ENCODE measurements at regions not wholly inside any gene's neighbourhood (a gene's known extent, or its start where the extent isn't known, plus 50 kb on each side); places are given as distances from the start of the nearest gene placed in this dataset.

DNA sequence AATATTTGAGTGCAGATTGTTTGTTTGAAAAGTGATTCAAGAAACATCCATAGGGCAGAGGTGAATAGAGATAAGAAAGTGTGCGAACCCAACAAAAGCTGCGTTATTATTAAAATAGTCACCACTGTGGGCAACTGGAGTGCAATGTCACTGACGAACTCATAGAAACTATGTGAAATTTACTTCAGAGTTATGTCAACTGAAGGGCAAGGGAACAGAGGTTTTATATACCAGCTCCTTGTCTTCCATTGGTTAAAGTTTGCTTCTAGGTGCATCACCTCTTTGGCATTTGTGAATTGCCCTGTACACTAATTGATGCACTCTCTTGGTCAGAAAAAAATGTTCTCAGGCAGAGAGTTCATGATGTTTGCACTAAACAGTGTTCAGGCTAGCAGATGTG lies 110.5 kb upstream of the NYAP2 start:
- Histone ChIP-seq H3K9me3 (ENCODE audit: low read length) (no peaks in the 10 kb centered on the region), H4K20me1 (ENCODE audit: insufficient read depth, low read length) (no peaks in the 10 kb centered on the region), H3K4me1 (ENCODE audit: insufficient read depth, low read length, severe bottlenecking) (no peaks in the 10 kb centered on the region), H3K4me2 (ENCODE audit: low read length) (no peak overlapping the region), H3K36me3 (ENCODE audit: insufficient read depth, low read length) (no peaks in the 10 kb centered on the region), H3K4me3 (ENCODE audit: low read depth, low read length, poor library complexity, severe bottlenecking) (no peak overlapping the region), H3K9ac (ENCODE audit: low read length) (no peak overlapping the region), H3K27me3 (ENCODE audit: insufficient read depth, low read length) (no peaks in the 10 kb centered on the region), H3F3A (ENCODE audit: insufficient read depth, low read length) (no peaks in the 10 kb centered on the region), H3K79me2 (ENCODE audit: insufficient read depth, low read length) (no peaks in the 10 kb centered on the region), H3K9me2 (ENCODE audit: low read depth, low read length) (no peaks in the 10 kb centered on the region), H2AFZ (ENCODE audit: low read length) (no peak overlapping the region), H3K27ac (ENCODE audit: low read depth, low read length, poor library complexity, severe bottlenecking) (no peak overlapping the region)
- TF ChIP-seq, protein P1, sequence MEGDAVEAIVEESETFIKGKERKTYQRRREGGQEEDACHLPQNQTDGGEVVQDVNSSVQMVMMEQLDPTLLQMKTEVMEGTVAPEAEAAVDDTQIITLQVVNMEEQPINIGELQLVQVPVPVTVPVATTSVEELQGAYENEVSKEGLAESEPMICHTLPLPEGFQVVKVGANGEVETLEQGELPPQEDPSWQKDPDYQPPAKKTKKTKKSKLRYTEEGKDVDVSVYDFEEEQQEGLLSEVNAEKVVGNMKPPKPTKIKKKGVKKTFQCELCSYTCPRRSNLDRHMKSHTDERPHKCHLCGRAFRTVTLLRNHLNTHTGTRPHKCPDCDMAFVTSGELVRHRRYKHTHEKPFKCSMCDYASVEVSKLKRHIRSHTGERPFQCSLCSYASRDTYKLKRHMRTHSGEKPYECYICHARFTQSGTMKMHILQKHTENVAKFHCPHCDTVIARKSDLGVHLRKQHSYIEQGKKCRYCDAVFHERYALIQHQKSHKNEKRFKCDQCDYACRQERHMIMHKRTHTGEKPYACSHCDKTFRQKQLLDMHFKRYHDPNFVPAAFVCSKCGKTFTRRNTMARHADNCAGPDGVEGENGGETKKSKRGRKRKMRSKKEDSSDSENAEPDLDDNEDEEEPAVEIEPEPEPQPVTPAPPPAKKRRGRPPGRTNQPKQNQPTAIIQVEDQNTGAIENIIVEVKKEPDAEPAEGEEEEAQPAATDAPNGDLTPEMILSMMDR (IDR thresholded peaks at IDR 0.05; ENCODE audit: low read length), result no peak
- TF ChIP-seq EZH2 (IDR thresholded peaks at IDR 0.05; ENCODE audit: borderline replicate concordance, low read length), result no peak

DNA sequence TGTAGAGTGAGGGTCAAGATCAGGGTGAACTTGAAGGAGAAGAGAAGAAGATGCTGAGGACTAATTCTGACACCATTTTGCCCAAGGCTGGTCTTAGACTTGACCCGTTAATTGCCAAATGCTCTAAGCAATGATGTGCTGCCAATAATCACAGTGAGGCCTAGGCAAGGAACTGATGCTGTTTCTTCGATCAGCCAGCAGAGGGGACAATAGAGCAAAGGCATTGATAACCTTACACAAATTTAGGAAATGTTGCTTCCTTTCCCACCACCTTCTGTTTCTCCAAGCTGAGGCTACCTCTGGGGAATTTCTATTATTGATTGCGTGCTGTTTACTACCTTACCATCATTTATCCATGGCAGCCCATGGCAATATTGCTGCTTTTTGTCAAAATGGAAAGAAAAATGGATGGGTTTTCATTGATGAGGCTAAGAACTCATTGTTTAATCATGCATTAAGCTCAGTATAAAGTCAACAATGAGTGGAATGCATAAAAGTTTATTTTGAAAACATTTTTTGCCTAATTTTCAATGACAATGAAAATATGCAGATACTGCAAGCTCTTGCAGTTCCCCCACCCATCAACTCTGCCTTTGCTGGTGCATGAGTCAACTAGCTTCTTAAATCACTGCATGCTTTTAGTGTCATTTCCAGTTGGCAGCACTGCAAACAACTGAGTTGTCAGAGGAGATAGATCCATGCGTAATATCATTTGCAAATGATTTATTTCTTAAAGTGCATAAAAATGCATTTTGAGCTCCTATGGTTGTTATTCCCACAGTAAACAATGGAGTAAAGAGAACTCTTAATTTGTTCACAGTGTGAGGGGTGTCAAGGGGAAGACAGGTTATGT lies 116.4 kb upstream of the NYAP2 start:
- TF ChIP-seq EZH2 (IDR thresholded peaks at IDR 0.05; ENCODE audit: borderline replicate concordance, low read length), result no peak
- TF ChIP-seq, protein P1 (IDR thresholded peaks at IDR 0.05; ENCODE audit: low read length), result peak; percentile 72
- H3K79me2 ChIP-seq (ENCODE audit: insufficient read depth, low read length), result no peaks in the 10 kb centered on the region
- H3K9me3 ChIP-seq (ENCODE audit: low read length), result no peaks in the 10 kb centered on the region
- H2AFZ ChIP-seq (ENCODE audit: low read length), result no peak overlapping the region
- no peaks in the 10 kb centered on the region for H3K9me2 ChIP-seq (ENCODE audit: low read depth, low read length)
- H4K20me1 ChIP-seq (ENCODE audit: insufficient read depth, low read length), result no peaks in the 10 kb centered on the region
- no peaks in the 10 kb centered on the region for H3K27me3 ChIP-seq (ENCODE audit: insufficient read depth, low read length)
- no peak overlapping the region for H3K4me3 ChIP-seq (ENCODE audit: low read depth, low read length, poor library complexity, severe bottlenecking)
- H3F3A ChIP-seq (ENCODE audit: insufficient read depth, low read length), result no peaks in the 10 kb centered on the region
- H3K4me1 ChIP-seq (ENCODE audit: insufficient read depth, low read length, severe bottlenecking), result no peaks in the 10 kb centered on the region
- H3K27ac ChIP-seq (ENCODE audit: low read depth, low read length, poor library complexity, severe bottlenecking), result no peak overlapping the region
- H3K4me2 ChIP-seq (ENCODE audit: low read length), result no peak overlapping the region
- H3K9ac ChIP-seq (ENCODE audit: low read length), result no peak overlapping the region
- H3K36me3 ChIP-seq (ENCODE audit: insufficient read depth, low read length), result no peaks in the 10 kb centered on the region

DNA sequence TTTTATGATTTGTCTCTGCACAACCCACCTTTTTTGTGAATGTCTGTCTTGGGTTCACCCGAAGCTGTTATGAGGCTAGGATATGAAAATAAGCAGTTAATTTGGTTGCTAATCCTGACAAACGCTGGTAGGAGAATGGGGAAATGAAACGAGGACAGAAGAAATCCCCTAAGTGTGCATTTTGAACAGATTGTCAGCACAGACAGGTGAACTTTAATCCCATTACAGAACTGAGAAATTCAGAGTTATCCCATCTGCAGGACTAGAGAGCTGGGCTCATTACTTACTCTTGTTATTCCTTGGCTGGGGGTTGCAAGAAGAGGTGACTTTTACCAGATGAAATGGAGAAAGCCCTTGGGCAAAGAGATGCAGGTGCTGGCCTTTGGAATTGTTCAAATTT lies 123.3 kb upstream of the NYAP2 start:
- Histone ChIP-seq H3K9ac (ENCODE audit: low read length) (no peak overlapping the region), H3K4me3 (ENCODE audit: low read depth, low read length, poor library complexity, severe bottlenecking) (no peak overlapping the region), H3K36me3 (ENCODE audit: insufficient read depth, low read length) (no peaks in the 10 kb centered on the region), H3K27me3 (ENCODE audit: insufficient read depth, low read length) (no peaks in the 10 kb centered on the region), H3K9me3 (ENCODE audit: low read length) (no peaks in the 10 kb centered on the region), H3K79me2 (ENCODE audit: insufficient read depth, low read length) (no peaks in the 10 kb centered on the region), H3F3A (ENCODE audit: insufficient read depth, low read length) (no peaks in the 10 kb centered on the region), H4K20me1 (ENCODE audit: insufficient read depth, low read length) (no peaks in the 10 kb centered on the region), H3K9me2 (ENCODE audit: low read depth, low read length) (no peaks in the 10 kb centered on the region), H3K4me2 (ENCODE audit: low read length) (no peak overlapping the region), H3K4me1 (ENCODE audit: insufficient read depth, low read length, severe bottlenecking) (no peaks in the 10 kb centered on the region), H2AFZ (ENCODE audit: low read length) (no peak overlapping the region), H3K27ac (ENCODE audit: low read depth, low read length, poor library complexity, severe bottlenecking) (no peak overlapping the region)
- no peak for TF ChIP-seq EZH2 (IDR thresholded peaks at IDR 0.05; ENCODE audit: borderline replicate concordance, low read length)

GRCh38 chr2:225275443-225275842 lies 124.1 kb upstream of the NYAP2 start:
- no peak overlapping the region for H3K27ac ChIP-seq (ENCODE audit: low read depth, low read length, poor library complexity, severe bottlenecking)
- H3K9ac ChIP-seq (ENCODE audit: low read length), result no peak overlapping the region

More at GRCh38 chr2:225275443-225275842, 124.1 kb upstream of the NYAP2 start:
- H3K27me3 ChIP-seq (ENCODE audit: insufficient read depth, low read length), result no peaks in the 10 kb centered on the region
- no peaks in the 10 kb centered on the region for H3K9me2 ChIP-seq (ENCODE audit: low read depth, low read length)
- no peak overlapping the region for H3K4me3 ChIP-seq (ENCODE audit: low read depth, low read length, poor library complexity, severe bottlenecking)
- no peaks in the 10 kb centered on the region for H3K79me2 ChIP-seq (ENCODE audit: insufficient read depth, low read length)
- H3F3A ChIP-seq (ENCODE audit: insufficient read depth, low read length), result no peaks in the 10 kb centered on the region
- no peaks in the 10 kb centered on the region for H3K4me1 ChIP-seq (ENCODE audit: insufficient read depth, low read length, severe bottlenecking)
- no peak overlapping the region for H2AFZ ChIP-seq (ENCODE audit: low read length)
- no peak overlapping the region for H3K4me2 ChIP-seq (ENCODE audit: low read length)
- TF ChIP-seq EZH2 (IDR thresholded peaks at IDR 0.05; ENCODE audit: borderline replicate concordance, low read length), result no peak
- TF ChIP-seq, protein P1 (IDR thresholded peaks at IDR 0.05; ENCODE audit: low read length), result no peak
- no peaks in the 10 kb centered on the region for H3K9me3 ChIP-seq (ENCODE audit: low read length)
- H4K20me1 ChIP-seq (ENCODE audit: insufficient read depth, low read length), result no peaks in the 10 kb centered on the region
- no peaks in the 10 kb centered on the region for H3K36me3 ChIP-seq (ENCODE audit: insufficient read depth, low read length)
